Fibroblast of lung (primary cell): ENCODE measurements at regions not wholly inside any gene's neighbourhood (a gene's known extent, or its start where the extent isn't known, plus 50 kb on each side); places are given as distances from the start of the nearest gene placed in this dataset.

Source experiments
- DNase-seq, 2 donors: peaks; one replicate each; pipeline versions ENCODE4 v3.0.0 to v3.0.0-alpha.2; 2010; ENCODE audit warnings: low read depth in 2 of 2
- H2AFZ ChIP-seq: 2 replicates; pipeline ENCODE4 v1.5.1; 2012; ENCODE audit warnings: low read length, control low read depth, inconsistent platforms
- H3K27ac ChIP-seq: 2 replicates; pipeline ENCODE4 v1.5.1; 2011; ENCODE audit warnings: low read length, control low read depth; ENCODE audit not compliant: insufficient read depth
- H3K27me3 ChIP-seq: 2 replicates; pipeline ENCODE4 v1.5.1; 2011; ENCODE audit warnings: mild to moderate bottlenecking, low read length; ENCODE audit not compliant: control insufficient read depth, insufficient read depth
- H3K36me3 ChIP-seq: 2 replicates; pipeline ENCODE4 v1.5.1; 2011; ENCODE audit warnings: low read length; ENCODE audit not compliant: control insufficient read depth, insufficient read depth
- H3K4me1 ChIP-seq: 2 replicates; pipeline ENCODE4 v1.5.1; 2011; ENCODE audit warnings: low read length; ENCODE audit not compliant: control insufficient read depth, insufficient read depth; ENCODE audit errors: extremely low read depth
- H3K4me2 ChIP-seq: 2 replicates; pipeline ENCODE4 v1.5.1; 2011; ENCODE audit warnings: low read length, control low read depth; ENCODE audit not compliant: insufficient read depth; ENCODE audit errors: extremely low read depth
- H3K4me3 ChIP-seq, 4 experiments: fragments of 200-600 bp in 1 of 4; sonication (generic) in 1 of 4; replicated peaks in 1 of 4; 2 replicates each; pipeline ENCODE4 v1.5.1; 2011 to 2016; ENCODE audit warnings: low read length in 4 of 4, low read depth in 3 of 4, mild to moderate bottlenecking in 3 of 4, control low read depth in 2 of 4, inconsistent platforms in 1 of 4, mixed read lengths in 1 of 4; ENCODE audit not compliant: insufficient read depth in 1 of 4; ENCODE audit errors: control extremely low read depth in 1 of 4
- H3K79me2 ChIP-seq: 2 replicates; pipeline ENCODE4 v1.5.1; 2012; ENCODE audit warnings: mild to moderate bottlenecking, low read length, inconsistent platforms; ENCODE audit not compliant: control insufficient read depth, insufficient read depth
- H3K9ac ChIP-seq: 2 replicates; pipeline ENCODE4 v1.5.1; 2011; ENCODE audit warnings: mild to moderate bottlenecking, low read length, control low read depth; ENCODE audit not compliant: insufficient read depth
- H3K9me3 ChIP-seq: 2 replicates; pipeline ENCODE4 v1.5.1; 2012; ENCODE audit warnings: low read depth, low read length; ENCODE audit not compliant: control insufficient read depth, insufficient read depth
- H4K20me1 ChIP-seq: 2 replicates; pipeline ENCODE4 v1.5.1; 2011; ENCODE audit warnings: low read length; ENCODE audit not compliant: control insufficient read depth, insufficient read depth; ENCODE audit errors: extremely low read depth
- EZH2 ChIP-seq: IDR thresholded peaks from 2 replicates; pipeline ENCODE4 v1.5.1; 2012; ENCODE audit warnings: low read length, control low read depth, mild to moderate bottlenecking; ENCODE audit errors: missing control alignments
- TF ChIP-seq, protein P1 (sequence below), 2 donors: IDR thresholded peaks in 1 of 2; conservative IDR thresholded peaks in 1 of 2; 1 replicate in 1 of 2; 2 replicates in 1 of 2; pipeline ENCODE4 v1.5.1; 2011 to 2012; ENCODE audit warnings: low read length in 2 of 2, control low read depth in 1 of 2, inconsistent platforms in 1 of 2, low read depth in 1 of 2, mild to moderate bottlenecking in 1 of 2

DNA sequence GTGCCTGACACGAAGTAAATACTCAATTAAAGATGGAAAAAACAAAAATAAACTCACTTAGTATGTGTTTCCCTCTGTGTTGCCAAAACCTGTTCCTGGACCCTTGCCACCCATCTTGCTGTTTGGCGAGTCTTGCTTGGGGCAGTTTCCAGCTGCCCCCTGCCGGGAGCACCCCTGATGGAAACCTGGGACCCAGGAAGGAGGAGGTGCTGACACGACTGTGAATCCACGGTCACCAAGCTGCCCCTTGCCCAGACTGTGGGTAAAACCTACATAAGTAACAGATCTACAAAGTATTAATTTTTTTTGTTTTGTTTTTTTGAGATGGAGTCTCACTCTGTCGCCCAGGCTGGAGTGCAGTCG lies 50.1 kb upstream of the SIAH1 start:
- H4K20me1 ChIP-seq, result no peaks in the 10 kb centered on the region
- H3K4me1 ChIP-seq, result peaks cover 3% of the 10 kb centered on the region
- H3K27ac ChIP-seq, result no peak overlapping the region
- H3K4me2 ChIP-seq, result no peak overlapping the region
- peaks cover 5% of the 10 kb centered on the region for H3K27me3 ChIP-seq
- H3K36me3 ChIP-seq, result no peaks in the 10 kb centered on the region
- H3K79me2 ChIP-seq, result no peaks in the 10 kb centered on the region
- peak in 1 of 2 donors; percentile 22 for DNase-seq
- H3K9ac ChIP-seq, result no peak overlapping the region
- TF ChIP-seq EZH2, result no peak
- TF ChIP-seq, protein P1, sequence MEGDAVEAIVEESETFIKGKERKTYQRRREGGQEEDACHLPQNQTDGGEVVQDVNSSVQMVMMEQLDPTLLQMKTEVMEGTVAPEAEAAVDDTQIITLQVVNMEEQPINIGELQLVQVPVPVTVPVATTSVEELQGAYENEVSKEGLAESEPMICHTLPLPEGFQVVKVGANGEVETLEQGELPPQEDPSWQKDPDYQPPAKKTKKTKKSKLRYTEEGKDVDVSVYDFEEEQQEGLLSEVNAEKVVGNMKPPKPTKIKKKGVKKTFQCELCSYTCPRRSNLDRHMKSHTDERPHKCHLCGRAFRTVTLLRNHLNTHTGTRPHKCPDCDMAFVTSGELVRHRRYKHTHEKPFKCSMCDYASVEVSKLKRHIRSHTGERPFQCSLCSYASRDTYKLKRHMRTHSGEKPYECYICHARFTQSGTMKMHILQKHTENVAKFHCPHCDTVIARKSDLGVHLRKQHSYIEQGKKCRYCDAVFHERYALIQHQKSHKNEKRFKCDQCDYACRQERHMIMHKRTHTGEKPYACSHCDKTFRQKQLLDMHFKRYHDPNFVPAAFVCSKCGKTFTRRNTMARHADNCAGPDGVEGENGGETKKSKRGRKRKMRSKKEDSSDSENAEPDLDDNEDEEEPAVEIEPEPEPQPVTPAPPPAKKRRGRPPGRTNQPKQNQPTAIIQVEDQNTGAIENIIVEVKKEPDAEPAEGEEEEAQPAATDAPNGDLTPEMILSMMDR (conservative IDR thresholded peaks at IDR 0.05 in 1 of 2, IDR thresholded peaks at IDR 0.05 in 1 of 2; ENCODE audit: low read depth in 1 of 2, low read length in 2 of 2), result no peak
- H3K4me3 ChIP-seq, result no peak overlapping the region
- no peaks in the 10 kb centered on the region for H3K9me3 ChIP-seq
- H2AFZ ChIP-seq, result no peak overlapping the region
